ENCODE measurements at regions not wholly inside any gene's neighbourhood (a gene's known extent, or its start where the extent isn't known, plus 50 kb on each side); places are given as distances from the start of the nearest gene placed in this dataset.
A peak's percentile ranks its signal among the peaks of the same experiment; 100 is the strongest.
"Not testable (repeated sequence)": the region's sequence is repeated elsewhere in the genome, so short reads cannot be mapped to it uniquely, and the experiment has no call there.

- DNase-seq (ENCODE audit: low spot score) = peak; percentile 13
- Mint-ChIP-seq H3K4me1 (peaks cover 21% of the 10 kb centered on the region), H3K4me3 (no peak overlapping the region), H3K27me3 (ENCODE audit: insufficient read depth, low read depth) (peaks cover 6% of the 10 kb centered on the region), H3K9me3 (peaks cover 43% of the 10 kb centered on the region), H3K36me3 (peaks cover 10% of the 10 kb centered on the region), H3K27ac (no peak overlapping the region)
- H3K27me3 ChIP-seq = no peaks in the 10 kb centered on the region
- H3K4me3 ChIP-seq = no peak overlapping the region
- H3K27ac ChIP-seq = no peak overlapping the region
- TF ChIP-seq CTCF (IDR thresholded peaks at IDR 0.05) (peak; percentile 31), EZH2phosphoT487 (IDR thresholded peaks at IDR 0.05) (no peak), EZH2 (IDR thresholded peaks at IDR 0.05) (no peak)
- H2AFZ ChIP-seq (replicated peaks) = no peak overlapping the region
- H3K36me3 ChIP-seq = no peaks in the 10 kb centered on the region
- no peak overlapping the region for H3K4me2 ChIP-seq
- H3K4me1 ChIP-seq = no peaks in the 10 kb centered on the region
- no peaks in the 10 kb centered on the region for H3K79me2 ChIP-seq (ENCODE audit: low read depth)
- peaks cover 6% of the 10 kb centered on the region for H3K9me3 ChIP-seq (ENCODE audit: low read depth)
- H3F3A ChIP-seq (ENCODE audit: low read depth) = no peaks in the 10 kb centered on the region
- H3K9ac ChIP-seq = no peak overlapping the region
- H4K20me1 ChIP-seq (ENCODE audit: low read depth) = no peaks in the 10 kb centered on the region
Observed at GRCh38 chr5:86463339-86463738, 154.4 kb upstream of the COX7C start.

GRCh38 chr5:86465052-86465838 lies 152.5 kb upstream of the COX7C start:
- no peaks in the 10 kb centered on the region for H3K36me3 ChIP-seq
- H3K4me2 ChIP-seq = no peak overlapping the region
- peaks cover 6% of the 10 kb centered on the region for H3K9me3 ChIP-seq (ENCODE audit: low read depth)
- peaks cover 19% of the 10 kb centered on the region for H3K4me1 Mint-ChIP-seq
- peaks cover 10% of the 10 kb centered on the region for H3K36me3 Mint-ChIP-seq
- no peaks in the 10 kb centered on the region for H3K4me1 ChIP-seq
- H3K4me3 ChIP-seq = no peak overlapping the region
- DNase-seq (ENCODE audit: low spot score) = no peak
- H3K27ac ChIP-seq = no peak overlapping the region
- no peak overlapping the region for H3K9ac ChIP-seq
- H3K9me3 Mint-ChIP-seq = peaks cover 29% of the 10 kb centered on the region
- no peak overlapping the region for H2AFZ ChIP-seq (replicated peaks)
- TF ChIP-seq EZH2 (IDR thresholded peaks at IDR 0.05) (no peak), EZH2phosphoT487 (IDR thresholded peaks at IDR 0.05) (no peak), CTCF (IDR thresholded peaks at IDR 0.05) (no peak)
- H3K27me3 ChIP-seq = no peaks in the 10 kb centered on the region
- no peak overlapping the region for H3K4me3 Mint-ChIP-seq
- no peaks in the 10 kb centered on the region for H4K20me1 ChIP-seq (ENCODE audit: low read depth)
- no peak overlapping the region for H3K27ac Mint-ChIP-seq
- H3K79me2 ChIP-seq (ENCODE audit: low read depth) = no peaks in the 10 kb centered on the region
- peaks cover 2% of the 10 kb centered on the region for H3K27me3 Mint-ChIP-seq (ENCODE audit: insufficient read depth, low read depth)
- H3F3A ChIP-seq (ENCODE audit: low read depth) = no peaks in the 10 kb centered on the region

GRCh38 chr5:86466721-86467120 lies 151.0 kb upstream of the COX7C start:
- H3K27ac ChIP-seq; H3K27me3 Mint-ChIP-seq (ENCODE audit: insufficient read depth, low read depth); DNase-seq (ENCODE audit: low spot score); H3K4me1 Mint-ChIP-seq; H3K79me2 ChIP-seq (ENCODE audit: low read depth); H3K4me3 Mint-ChIP-seq; H3F3A ChIP-seq (ENCODE audit: low read depth); H3K9me3 ChIP-seq (ENCODE audit: low read depth); H3K27ac Mint-ChIP-seq; H3K27me3 ChIP-seq; H3K4me3 ChIP-seq; H4K20me1 ChIP-seq (ENCODE audit: low read depth); H3K36me3 Mint-ChIP-seq; H2AFZ ChIP-seq (replicated peaks); H3K4me2 ChIP-seq; H3K36me3 ChIP-seq; H3K4me1 ChIP-seq; H3K9ac ChIP-seq: not testable (repeated sequence)
- peaks cover 26% of the 10 kb centered on the region for H3K9me3 Mint-ChIP-seq

DNA sequence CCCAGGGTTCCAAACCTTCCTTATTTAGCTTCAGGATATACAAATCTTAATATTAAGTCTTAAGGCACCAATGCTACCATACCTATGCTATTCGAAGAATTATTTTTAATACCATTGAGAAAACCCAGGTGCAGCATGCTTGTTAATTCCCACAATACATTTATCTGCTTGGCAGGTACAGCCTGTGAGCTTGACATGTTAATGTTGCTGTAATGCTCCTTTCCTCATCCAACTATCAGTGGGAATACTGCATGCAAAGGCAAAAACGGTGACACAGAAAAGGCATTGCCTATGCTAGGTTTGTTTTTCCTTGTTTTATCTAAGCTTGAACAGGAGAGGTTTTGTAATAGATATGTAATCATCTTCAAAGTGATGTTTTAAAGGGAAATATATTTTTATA lies 135.7 kb upstream of the COX7C start:
- Mint-ChIP-seq H3K27ac (no peak overlapping the region), H3K9me3 (peaks cover 2% of the 10 kb centered on the region), H3K27me3 (ENCODE audit: insufficient read depth, low read depth) (no peaks in the 10 kb centered on the region), H3K4me1 (no peaks in the 10 kb centered on the region), H3K4me3 (no peak overlapping the region), H3K36me3 (no peaks in the 10 kb centered on the region)
- Histone ChIP-seq H3K9me3 (ENCODE audit: low read depth) (no peaks in the 10 kb centered on the region), H3K4me1 (no peaks in the 10 kb centered on the region), H4K20me1 (ENCODE audit: low read depth) (no peaks in the 10 kb centered on the region), H3K4me3 (no peak overlapping the region), H3K36me3 (no peaks in the 10 kb centered on the region), H3K27me3 (no peaks in the 10 kb centered on the region), H3K27ac (no peak overlapping the region), H3K4me2 (no peak overlapping the region), H3F3A (ENCODE audit: low read depth) (no peaks in the 10 kb centered on the region), H3K9ac (no peak overlapping the region), H3K79me2 (ENCODE audit: low read depth) (no peaks in the 10 kb centered on the region), H2AFZ (replicated peaks) (no peak overlapping the region)
- DNase-seq (ENCODE audit: low spot score) = no peak
- TF ChIP-seq EZH2 (IDR thresholded peaks at IDR 0.05) (no peak), CTCF (IDR thresholded peaks at IDR 0.05) (no peak), EZH2phosphoT487 (IDR thresholded peaks at IDR 0.05) (no peak)

Measured in neural progenitor cell (in vitro differentiated cells).